SK-N-SH (cell line): ENCODE measurements at regions not wholly inside any gene's neighbourhood (a gene's known extent, or its start where the extent isn't known, plus 50 kb on each side); places are given as distances from the start of the nearest gene placed in this dataset.
"Not testable (repeated sequence)": the region's sequence is repeated elsewhere in the genome, so short reads cannot be mapped to it uniquely, and the experiment has no call there.

Source experiments
- EP300 ChIP-seq, 2 experiments: IDR thresholded peaks; 2 replicates each; pipeline versions ENCODE4 v1.4.0 to v1.6.1; 2012; ENCODE audit warnings: borderline replicate concordance in 1 of 2, low read depth in 1 of 2, low read length in 1 of 2
- EZH2phosphoT487 ChIP-seq: fragments of 200-600 bp; sonication (generic); IDR thresholded peaks from 2 replicates; pipeline ENCODE4 v1.6.1; 2017; ENCODE audit warnings: low read depth, mixed run types, mild to moderate bottlenecking, antibody characterized with exemption, moderate library complexity, borderline replicate concordance
- FOSL2 ChIP-seq: IDR thresholded peaks from 2 replicates; pipeline ENCODE4 v1.4.0; 2012; ENCODE audit warnings: low read depth, mild to moderate bottlenecking, moderate library complexity, borderline replicate concordance
- NRF1 ChIP-seq: IDR thresholded peaks from 2 replicates; pipeline ENCODE4 v1.6.1; 2012; ENCODE audit warnings: low read depth, mild to moderate bottlenecking, low read length
- RFX5 ChIP-seq: IDR thresholded peaks from 2 replicates; pipeline ENCODE4 v1.6.1; 2012; ENCODE audit warnings: mild to moderate bottlenecking, improper control_type of control experiment, low read length
- RXRA ChIP-seq: IDR thresholded peaks from 2 replicates; pipeline ENCODE4 v1.4.0; 2012; ENCODE audit warnings: low read depth, mild to moderate bottlenecking, borderline replicate concordance
- TAF1 ChIP-seq: IDR thresholded peaks from 2 replicates; pipeline ENCODE4 v1.6.1; 2012; ENCODE audit warnings: low read depth, mild to moderate bottlenecking, low read length, moderate library complexity, borderline replicate concordance
- TCF12 ChIP-seq: IDR thresholded peaks from 2 replicates; pipeline ENCODE4 v1.4.0; 2012
- TF ChIP-seq, protein P1 (sequence below): fragments of 200-600 bp; sonication (generic); IDR thresholded peaks from 2 replicates; pipeline ENCODE4 v1.6.1; 2017; ENCODE audit warnings: antibody characterized with exemption, mild to moderate bottlenecking, moderate library complexity
- TF ChIP-seq, protein P2 (sequence below): fragments of 150-350 bp; IDR thresholded peaks from 2 replicates; pipeline ENCODE4 v1.6.1; 2016; ENCODE audit warnings: mild to moderate bottlenecking, low read depth, low read length

DNA sequence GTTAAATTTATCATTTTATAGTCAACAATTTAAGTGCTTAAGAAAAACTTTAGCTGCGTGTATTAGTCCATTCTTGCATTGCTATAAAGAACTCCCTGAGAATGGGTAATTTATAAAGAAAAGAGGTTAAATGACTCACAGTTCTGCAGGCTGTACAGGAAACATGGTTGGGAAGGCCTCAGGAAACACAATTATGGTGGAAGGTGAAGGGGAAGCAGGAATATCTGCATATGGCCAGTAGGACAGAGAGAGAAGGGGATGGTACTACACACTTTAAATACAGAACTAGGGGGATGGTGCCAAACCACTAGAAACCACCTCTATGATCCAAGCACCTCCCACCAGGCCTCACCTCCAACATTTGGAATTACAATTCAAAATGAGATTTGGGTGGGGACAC is 295.5 kb upstream of the PLGLB1 start:
- TF ChIP-seq TAF1; EZH2phosphoT487; RXRA; EP300 (IDR thresholded peaks at IDR 0.05; ENCODE audit: borderline replicate concordance in 1 of 2, low read depth in 1 of 2, low read length in 1 of 2); RFX5; FOSL2; NRF1; TCF12: not testable (repeated sequence)
- TF ChIP-seq, protein P1, sequence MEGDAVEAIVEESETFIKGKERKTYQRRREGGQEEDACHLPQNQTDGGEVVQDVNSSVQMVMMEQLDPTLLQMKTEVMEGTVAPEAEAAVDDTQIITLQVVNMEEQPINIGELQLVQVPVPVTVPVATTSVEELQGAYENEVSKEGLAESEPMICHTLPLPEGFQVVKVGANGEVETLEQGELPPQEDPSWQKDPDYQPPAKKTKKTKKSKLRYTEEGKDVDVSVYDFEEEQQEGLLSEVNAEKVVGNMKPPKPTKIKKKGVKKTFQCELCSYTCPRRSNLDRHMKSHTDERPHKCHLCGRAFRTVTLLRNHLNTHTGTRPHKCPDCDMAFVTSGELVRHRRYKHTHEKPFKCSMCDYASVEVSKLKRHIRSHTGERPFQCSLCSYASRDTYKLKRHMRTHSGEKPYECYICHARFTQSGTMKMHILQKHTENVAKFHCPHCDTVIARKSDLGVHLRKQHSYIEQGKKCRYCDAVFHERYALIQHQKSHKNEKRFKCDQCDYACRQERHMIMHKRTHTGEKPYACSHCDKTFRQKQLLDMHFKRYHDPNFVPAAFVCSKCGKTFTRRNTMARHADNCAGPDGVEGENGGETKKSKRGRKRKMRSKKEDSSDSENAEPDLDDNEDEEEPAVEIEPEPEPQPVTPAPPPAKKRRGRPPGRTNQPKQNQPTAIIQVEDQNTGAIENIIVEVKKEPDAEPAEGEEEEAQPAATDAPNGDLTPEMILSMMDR, result not testable (repeated sequence)
- TF ChIP-seq, protein P2, sequence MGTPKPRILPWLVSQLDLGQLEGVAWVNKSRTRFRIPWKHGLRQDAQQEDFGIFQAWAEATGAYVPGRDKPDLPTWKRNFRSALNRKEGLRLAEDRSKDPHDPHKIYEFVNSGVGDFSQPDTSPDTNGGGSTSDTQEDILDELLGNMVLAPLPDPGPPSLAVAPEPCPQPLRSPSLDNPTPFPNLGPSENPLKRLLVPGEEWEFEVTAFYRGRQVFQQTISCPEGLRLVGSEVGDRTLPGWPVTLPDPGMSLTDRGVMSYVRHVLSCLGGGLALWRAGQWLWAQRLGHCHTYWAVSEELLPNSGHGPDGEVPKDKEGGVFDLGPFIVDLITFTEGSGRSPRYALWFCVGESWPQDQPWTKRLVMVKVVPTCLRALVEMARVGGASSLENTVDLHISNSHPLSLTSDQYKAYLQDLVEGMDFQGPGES, result not testable (repeated sequence)
